ENCODE measurements at regions not wholly inside any gene's neighbourhood (a gene's known extent, or its start where the extent isn't known, plus 50 kb on each side); places are given as distances from the start of the nearest gene placed in this dataset.
"Not testable (repeated sequence)": the region's sequence is repeated elsewhere in the genome, so short reads cannot be mapped to it uniquely, and the experiment has no call there.

DNA sequence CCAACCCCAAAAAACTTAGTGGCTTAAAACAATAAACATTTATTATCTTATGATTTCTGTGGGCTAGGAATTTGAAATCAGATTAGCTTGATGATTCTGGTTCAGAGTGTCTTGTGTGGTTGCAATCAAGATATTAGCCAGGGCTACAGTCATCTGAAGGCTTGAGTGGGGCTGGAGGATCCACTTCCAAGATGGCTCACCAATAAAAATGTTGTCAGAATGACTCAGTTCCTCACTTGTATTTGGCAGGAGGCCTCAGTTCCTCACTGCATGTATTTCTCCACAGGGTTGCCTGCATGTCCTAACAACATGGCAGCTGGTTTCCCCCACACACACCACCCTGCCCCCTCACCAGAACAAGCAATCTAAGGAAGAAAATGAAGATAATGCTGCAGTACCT lies 98.2 kb upstream of the NIPBL start:
- H4K20me1 ChIP-seq (ENCODE audit: control insufficient read depth, insufficient read depth, low read depth, low read length): no peaks in the 10 kb centered on the region
- no peaks in the 10 kb centered on the region for H3K9me3 ChIP-seq (ENCODE audit: control insufficient read depth, insufficient read depth, low read length)
- no peaks in the 10 kb centered on the region for H3F3A ChIP-seq (ENCODE audit: control insufficient read depth, insufficient read depth)
- H3K4me2 ChIP-seq (ENCODE audit: low read length): no peak overlapping the region
- H3K79me2 ChIP-seq (ENCODE audit: control insufficient read depth, low read length): no peaks in the 10 kb centered on the region
- H3K9me2 ChIP-seq (replicated peaks; ENCODE audit: control insufficient read depth, low read length): no peaks in the 10 kb centered on the region
- no peaks in the 10 kb centered on the region for H3K36me3 ChIP-seq (ENCODE audit: control insufficient read depth, low read length)
- peaks cover 9% of the 10 kb centered on the region for H3K27me3 ChIP-seq (ENCODE audit: control insufficient read depth, low read length)
- H3K4me3 ChIP-seq (ENCODE audit: low read length): no peak overlapping the region
- H3K27ac ChIP-seq (ENCODE audit: low read depth, low read length): no peak overlapping the region
- H3K4me1 ChIP-seq (ENCODE audit: control insufficient read depth, low read length): no peaks in the 10 kb centered on the region
- TF ChIP-seq, protein P1, sequence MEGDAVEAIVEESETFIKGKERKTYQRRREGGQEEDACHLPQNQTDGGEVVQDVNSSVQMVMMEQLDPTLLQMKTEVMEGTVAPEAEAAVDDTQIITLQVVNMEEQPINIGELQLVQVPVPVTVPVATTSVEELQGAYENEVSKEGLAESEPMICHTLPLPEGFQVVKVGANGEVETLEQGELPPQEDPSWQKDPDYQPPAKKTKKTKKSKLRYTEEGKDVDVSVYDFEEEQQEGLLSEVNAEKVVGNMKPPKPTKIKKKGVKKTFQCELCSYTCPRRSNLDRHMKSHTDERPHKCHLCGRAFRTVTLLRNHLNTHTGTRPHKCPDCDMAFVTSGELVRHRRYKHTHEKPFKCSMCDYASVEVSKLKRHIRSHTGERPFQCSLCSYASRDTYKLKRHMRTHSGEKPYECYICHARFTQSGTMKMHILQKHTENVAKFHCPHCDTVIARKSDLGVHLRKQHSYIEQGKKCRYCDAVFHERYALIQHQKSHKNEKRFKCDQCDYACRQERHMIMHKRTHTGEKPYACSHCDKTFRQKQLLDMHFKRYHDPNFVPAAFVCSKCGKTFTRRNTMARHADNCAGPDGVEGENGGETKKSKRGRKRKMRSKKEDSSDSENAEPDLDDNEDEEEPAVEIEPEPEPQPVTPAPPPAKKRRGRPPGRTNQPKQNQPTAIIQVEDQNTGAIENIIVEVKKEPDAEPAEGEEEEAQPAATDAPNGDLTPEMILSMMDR (IDR thresholded peaks at IDR 0.05; ENCODE audit: low read depth, low read length, poor library complexity, severe bottlenecking): no peak
- TF ChIP-seq EZH2phosphoT487 (IDR thresholded peaks at IDR 0.05; ENCODE audit: borderline replicate concordance, low read length): no peak

DNA sequence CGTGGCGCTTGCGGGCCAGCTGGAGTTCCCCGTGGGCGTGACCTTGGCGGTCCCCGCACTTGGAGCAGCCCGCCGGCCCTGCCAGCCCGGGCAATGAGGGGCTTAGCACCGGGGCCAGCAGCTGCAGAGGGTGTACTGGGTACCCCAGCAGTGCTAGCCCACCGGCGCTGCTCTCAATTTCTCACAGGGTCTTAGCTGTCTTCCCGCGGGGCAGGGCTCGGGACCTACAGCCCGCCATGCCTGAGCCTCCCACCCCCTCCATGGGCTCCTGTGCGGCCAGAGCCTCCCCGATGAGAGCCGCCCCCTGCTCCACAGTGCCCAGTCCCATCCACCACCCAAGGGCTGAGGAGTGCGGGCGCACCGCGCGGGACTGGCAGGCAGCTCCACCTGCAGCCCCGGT lies 94.0 kb upstream of the NIPBL start:
- not testable (repeated sequence) for H3K36me3 ChIP-seq (ENCODE audit: control insufficient read depth, low read length); H3K4me3 ChIP-seq (ENCODE audit: low read length); H3K4me2 ChIP-seq (ENCODE audit: low read length); H3K27ac ChIP-seq (ENCODE audit: low read depth, low read length); H3K9me3 ChIP-seq (ENCODE audit: control insufficient read depth, insufficient read depth, low read length); H4K20me1 ChIP-seq (ENCODE audit: control insufficient read depth, insufficient read depth, low read depth, low read length); H3K27me3 ChIP-seq (ENCODE audit: control insufficient read depth, low read length); H3K9me2 ChIP-seq (replicated peaks; ENCODE audit: control insufficient read depth, low read length); H3F3A ChIP-seq (ENCODE audit: control insufficient read depth, insufficient read depth); H3K4me1 ChIP-seq (ENCODE audit: control insufficient read depth, low read length); H3K79me2 ChIP-seq (ENCODE audit: control insufficient read depth, low read length)

DNA sequence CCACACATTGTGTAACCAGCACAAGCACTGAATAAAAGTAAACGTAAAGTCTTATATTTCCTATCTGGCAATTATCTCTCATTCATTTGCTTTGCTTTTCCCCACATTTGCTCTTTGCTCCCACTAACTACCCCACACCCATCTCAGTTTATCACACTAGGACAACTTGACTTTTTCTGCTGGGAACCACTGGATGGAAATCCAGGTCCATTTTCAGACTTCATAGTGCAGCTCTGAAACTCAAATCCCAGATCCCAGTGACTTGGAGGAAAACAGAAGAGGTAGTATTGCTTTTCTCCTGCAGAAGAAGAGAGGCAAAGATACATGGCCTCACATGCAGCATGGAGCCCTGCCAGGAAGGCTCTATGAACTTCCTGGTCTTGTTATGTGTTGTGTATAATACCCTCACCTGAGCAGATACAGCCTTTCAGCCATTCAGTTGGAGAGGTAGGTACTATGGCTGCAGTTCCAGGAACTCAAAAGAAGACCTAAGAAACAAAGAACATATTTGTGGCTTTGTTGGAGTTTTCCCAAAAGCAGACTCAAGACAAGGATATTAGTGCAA lies 90.0 kb upstream of the NIPBL start:
- no peaks in the 10 kb centered on the region for H4K20me1 ChIP-seq (ENCODE audit: control insufficient read depth, insufficient read depth, low read depth, low read length)
- no peak overlapping the region for H3K27ac ChIP-seq (ENCODE audit: low read depth, low read length)
- H3K36me3 ChIP-seq (ENCODE audit: control insufficient read depth, low read length): no peaks in the 10 kb centered on the region
- no peaks in the 10 kb centered on the region for H3K9me3 ChIP-seq (ENCODE audit: control insufficient read depth, insufficient read depth, low read length)
- no peaks in the 10 kb centered on the region; the same call in 1 of the 2 replicates for H3K27me3 ChIP-seq (ENCODE audit: control insufficient read depth, low read length)
- H3K4me2 ChIP-seq (ENCODE audit: low read length): no peak overlapping the region
- TF ChIP-seq EZH2phosphoT487 (IDR thresholded peaks at IDR 0.05; ENCODE audit: borderline replicate concordance, low read length): no peak
- TF ChIP-seq, protein P1 (IDR thresholded peaks at IDR 0.05; ENCODE audit: low read depth, low read length, poor library complexity, severe bottlenecking): no peak
- H3K4me1 ChIP-seq (ENCODE audit: control insufficient read depth, low read length): peaks cover 10% of the 10 kb centered on the region
- no peaks in the 10 kb centered on the region for H3F3A ChIP-seq (ENCODE audit: control insufficient read depth, insufficient read depth)
- H3K79me2 ChIP-seq (ENCODE audit: control insufficient read depth, low read length): no peaks in the 10 kb centered on the region
- no peaks in the 10 kb centered on the region; the same call in 1 of the 2 replicates for H3K9me2 ChIP-seq (replicated peaks; ENCODE audit: control insufficient read depth, low read length)
- no peak overlapping the region for H3K4me3 ChIP-seq (ENCODE audit: low read length)

DNA sequence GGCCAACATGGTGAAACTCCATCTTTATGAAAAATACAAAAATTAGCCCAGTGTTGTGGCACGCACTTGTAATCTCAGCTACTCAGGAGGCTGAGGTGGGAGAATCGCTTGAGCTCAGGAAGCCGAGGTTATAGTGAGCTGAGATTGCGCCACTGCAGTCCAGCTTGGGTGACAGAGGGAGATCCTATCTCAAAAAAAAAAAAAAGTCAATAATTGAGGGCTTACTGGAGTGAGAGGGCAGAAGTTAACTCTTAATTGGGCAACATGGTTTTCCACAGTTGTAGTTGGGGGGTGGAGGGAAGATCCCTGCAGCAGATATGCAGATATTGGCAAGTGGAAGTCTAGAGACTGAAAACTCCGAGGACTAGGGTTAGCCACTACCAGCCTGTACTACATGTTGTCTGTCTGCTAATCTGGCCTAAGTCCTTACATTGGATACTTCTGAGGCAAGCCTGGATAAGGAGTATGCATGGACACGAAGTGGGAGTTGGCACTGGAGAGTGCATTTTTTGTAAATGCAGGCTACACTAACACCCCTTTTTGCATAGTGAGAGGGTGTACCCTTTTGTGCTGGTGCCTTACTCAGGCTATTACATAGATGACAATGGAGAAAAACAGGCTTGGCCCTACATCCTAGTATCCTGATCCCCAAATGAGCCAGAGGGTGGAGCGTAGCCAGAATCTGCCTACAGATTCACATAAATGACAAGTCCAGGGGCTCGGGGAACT lies 89.0 kb upstream of the NIPBL start:
- Histone ChIP-seq H3F3A (ENCODE audit: control insufficient read depth, insufficient read depth) (no peaks in the 10 kb centered on the region), H3K36me3 (ENCODE audit: control insufficient read depth, low read length) (no peaks in the 10 kb centered on the region), H3K4me3 (ENCODE audit: low read length) (no peak overlapping the region), H3K27me3 (ENCODE audit: control insufficient read depth, low read length) (no peaks in the 10 kb centered on the region; the same call in 1 of the 2 replicates), H3K9me3 (ENCODE audit: control insufficient read depth, insufficient read depth, low read length) (no peaks in the 10 kb centered on the region), H3K79me2 (ENCODE audit: control insufficient read depth, low read length) (no peaks in the 10 kb centered on the region), H3K9me2 (replicated peaks; ENCODE audit: control insufficient read depth, low read length) (no peaks in the 10 kb centered on the region; the same call in 1 of the 2 replicates), H3K4me1 (ENCODE audit: control insufficient read depth, low read length) (peaks cover 10% of the 10 kb centered on the region), H4K20me1 (ENCODE audit: control insufficient read depth, insufficient read depth, low read depth, low read length) (no peaks in the 10 kb centered on the region), H3K27ac (ENCODE audit: low read depth, low read length) (no peak overlapping the region), H3K4me2 (ENCODE audit: low read length) (no peak overlapping the region)
- TF ChIP-seq, protein P1 (IDR thresholded peaks at IDR 0.05; ENCODE audit: low read depth, low read length, poor library complexity, severe bottlenecking): no peak
- no peak for TF ChIP-seq EZH2phosphoT487 (IDR thresholded peaks at IDR 0.05; ENCODE audit: borderline replicate concordance, low read length)
